GM12891 (cell line): ENCODE measurements at regions not wholly inside any gene's neighbourhood (a gene's known extent, or its start where the extent isn't known, plus 50 kb on each side); places are given as distances from the start of the nearest gene placed in this dataset.

ENCODE experiments used
- POLR2A ChIP-seq: IDR thresholded peaks from 2 replicates; pipeline ENCODE4 v1.6.1; 2011; ENCODE audit warnings: low read depth, low read length, control low read depth
- POLR2AphosphoS5 ChIP-seq: IDR thresholded peaks from 2 replicates; pipeline ENCODE4 v1.6.1; 2011; ENCODE audit warnings: low read depth, low read length, control low read depth
- TAF1 ChIP-seq: IDR thresholded peaks from 2 replicates; pipeline ENCODE4 v1.6.1; 2011; ENCODE audit warnings: low read depth, low read length, control low read depth

GRCh38 chr2:65636813-65637483, 204.5 kb upstream of the SPRED2 start:
- no peak for TF ChIP-seq POLR2A
- no peak for TF ChIP-seq POLR2AphosphoS5
- TF ChIP-seq TAF1: no peak
